HEK293 (cell line): ENCODE measurements at regions not wholly inside any gene's neighbourhood (a gene's known extent, or its start where the extent isn't known, plus 50 kb on each side); places are given as distances from the start of the nearest gene placed in this dataset.

Experiments
- MEIS1 ChIP-seq: sonication (generic); formaldehyde crosslinking; IDR thresholded peaks from 2 replicates; pipeline ENCODE4 v1.8.1; 2022; ENCODE audit warnings: missing genetic modification reagents, mild to moderate bottlenecking, borderline replicate concordance
- MYNN ChIP-seq: fragments of 450-650 bp; formaldehyde crosslinking; IDR thresholded peaks from 2 replicates; pipeline ENCODE4 v1.5.1; 2016; ENCODE audit warnings: missing biosample characterization, missing genetic modification characterization, borderline replicate concordance
- ZBTB20 ChIP-seq: fragments of 450-650 bp; formaldehyde crosslinking; IDR thresholded peaks from 2 replicates; pipeline ENCODE4 v1.5.1; 2016; ENCODE audit warnings: missing biosample characterization, missing genetic modification characterization
- ZNF174 ChIP-seq: fragments of 450-650 bp; formaldehyde crosslinking; IDR thresholded peaks from 2 replicates; pipeline ENCODE4 v1.5.0; 2017; ENCODE audit warnings: missing biosample characterization, mild to moderate bottlenecking, missing genetic modification characterization
- ZNF311 ChIP-seq: fragments of 450-650 bp; formaldehyde crosslinking; IDR thresholded peaks from 2 replicates; pipeline ENCODE4 v1.5.1; 2017; ENCODE audit warnings: missing biosample characterization, missing genetic modification characterization, borderline replicate concordance
- ZNF580 ChIP-seq: fragments of 450-650 bp; formaldehyde crosslinking; IDR thresholded peaks from 2 replicates; pipeline ENCODE4 v1.5.1; 2016; ENCODE audit warnings: missing biosample characterization, missing genetic modification characterization

GRCh38 chr19:13600091-13600490, 93.8 kb upstream of the CACNA1A start:
- TF ChIP-seq ZNF580 (tag by site-specific recombination): no peak
- no peak for TF ChIP-seq MEIS1
- no peak for TF ChIP-seq MYNN (tag by site-specific recombination)
- no peak for TF ChIP-seq ZNF311 (tag by site-specific recombination)
- no peak for TF ChIP-seq ZNF174
- no peak for TF ChIP-seq ZBTB20 (tag by site-specific recombination)
